ENCODE measurements at regions not wholly inside any gene's neighbourhood (a gene's known extent, or its start where the extent isn't known, plus 50 kb on each side); places are given as distances from the start of the nearest gene placed in this dataset.

DNA sequence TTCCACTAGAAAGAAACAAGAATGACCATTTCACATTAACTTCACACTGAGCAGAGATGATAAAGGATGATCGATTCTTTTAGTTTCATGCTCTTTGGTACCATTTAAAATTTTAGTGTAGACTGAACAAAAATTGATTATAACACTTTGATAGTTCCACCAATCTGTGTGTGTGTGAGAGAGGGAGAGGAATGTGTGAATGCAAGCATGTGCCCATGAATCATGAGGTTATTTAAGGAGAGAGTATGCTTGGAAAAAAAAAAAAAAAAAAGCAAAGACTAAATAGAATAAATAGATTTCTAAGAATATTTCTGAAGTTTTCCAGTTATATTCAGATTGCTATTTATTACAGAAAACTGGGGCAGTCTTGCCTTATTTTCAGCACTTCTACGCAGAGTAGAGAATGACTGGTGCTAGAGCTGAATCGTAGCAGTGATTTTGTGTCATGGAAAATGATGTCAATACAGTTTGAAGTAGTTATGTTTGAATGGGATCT, 900.8 kb downstream of the SLC4A3 start:
- intact Hi-C loops (cut with DNase I) = no loop called here
- TF ChIP-seq CTCF (IDR thresholded peaks at IDR 0.05) (no peak), POLR2A (IDR thresholded peaks at IDR 0.05) (no peak)
- H3K27ac ChIP-seq = no peak overlapping the region
- no peak for DNase-seq
- no peaks in the 10 kb centered on the region for H3K27me3 ChIP-seq
- H3K9me3 ChIP-seq (replicated peaks in 1 of 3) = no peaks in the 10 kb centered on the region
- no peaks in the 10 kb centered on the region for H3K4me1 ChIP-seq (replicated peaks in 1 of 2)
- H3K4me3 ChIP-seq = no peak overlapping the region
- H3K36me3 ChIP-seq (replicated peaks in 1 of 2) = no peaks in the 10 kb centered on the region
- 83 to 88% (median 85%) methylated on average over 3 of the region's 3 CpGs for WGBS, 4 donors

DNA sequence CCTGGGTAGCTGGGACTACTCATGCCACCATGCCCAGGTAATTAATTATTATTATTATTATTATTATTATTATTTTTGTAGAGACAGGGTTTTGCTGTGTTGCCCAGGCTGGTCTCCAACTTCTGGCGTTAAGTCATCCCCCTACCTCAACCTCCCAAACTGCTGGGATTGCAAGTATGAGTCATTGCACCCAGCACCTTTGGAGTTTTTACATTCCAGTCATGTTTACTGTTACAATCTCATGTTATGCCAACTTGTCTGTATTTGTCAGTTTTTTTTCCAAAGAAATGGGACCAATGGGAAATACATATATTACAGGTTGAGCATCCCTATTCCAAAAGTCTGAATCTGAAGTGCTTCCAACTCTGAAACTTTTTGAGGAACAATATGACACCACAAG, 903.8 kb downstream of the SLC4A3 start:
- Histone ChIP-seq H3K36me3 (replicated peaks in 1 of 2) (no peaks in the 10 kb centered on the region), H3K27me3 (no peaks in the 10 kb centered on the region), H3K4me1 (replicated peaks in 1 of 2) (no peaks in the 10 kb centered on the region), H3K9me3 (replicated peaks in 1 of 3) (no peaks in the 10 kb centered on the region), H3K4me3 (no peak overlapping the region), H3K27ac (no peak overlapping the region)
- TF ChIP-seq POLR2A (IDR thresholded peaks at IDR 0.05) = no peak
- TF ChIP-seq CTCF (IDR thresholded peaks at IDR 0.05) = no peak
- no peak for DNase-seq
- intact Hi-C loops (cut with DNase I) = no loop called here
- 71 to 100% (median 91%) methylated on average over 1 of the region's 1 CpG for WGBS, 4 donors

DNA sequence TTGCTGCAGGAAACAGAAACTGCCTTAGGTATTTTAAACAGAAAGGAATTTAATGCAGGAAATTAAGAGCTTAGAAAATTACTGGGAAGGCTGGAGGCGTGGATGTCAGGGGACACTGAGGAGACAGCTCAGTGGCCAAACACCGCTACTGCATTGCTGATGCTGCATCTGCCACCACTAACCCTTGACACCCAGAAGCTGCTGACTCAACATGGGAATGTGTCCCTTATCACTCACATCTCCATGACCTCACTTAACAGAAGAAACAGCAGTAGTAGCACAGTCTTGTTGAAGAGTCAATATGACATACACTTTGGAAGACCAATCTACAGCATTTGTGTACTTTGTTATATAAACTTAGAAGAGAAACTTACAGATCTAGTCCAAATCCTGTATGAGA, 906.1 kb downstream of the SLC4A3 start:
- TF ChIP-seq POLR2A (IDR thresholded peaks at IDR 0.05) = no peak
- no peak for TF ChIP-seq CTCF (IDR thresholded peaks at IDR 0.05)
- Histone ChIP-seq H3K4me3 (no peak overlapping the region), H3K36me3 (replicated peaks in 1 of 2) (no peaks in the 10 kb centered on the region), H3K9me3 (replicated peaks in 1 of 3) (no peaks in the 10 kb centered on the region), H3K4me1 (replicated peaks in 1 of 2) (no peaks in the 10 kb centered on the region), H3K27ac (no peak overlapping the region), H3K27me3 (no peaks in the 10 kb centered on the region)
- intact Hi-C loops (cut with DNase I) = no loop called here
- 70 to 85% (median 81%) methylated on average over 2 of the region's 2 CpGs for whole genome bisulfite sequencing, 4 donors
- DNase-seq = no peak

GRCh38 chr2:220539481-220539880, 912.1 kb downstream of the SLC4A3 start:
- Histone ChIP-seq H3K4me3 (no peak overlapping the region), H3K36me3 (replicated peaks in 1 of 2) (no peaks in the 10 kb centered on the region), H3K9me3 (replicated peaks in 1 of 3) (no peaks in the 10 kb centered on the region), H3K27ac (no peak overlapping the region), H3K4me1 (replicated peaks in 1 of 2) (no peaks in the 10 kb centered on the region), H3K27me3 (no peaks in the 10 kb centered on the region)
- WGBS, 4 donors = 59 to 91% (median 66%) methylated on average over 4 to 5 of the region's 5 CpGs
- DNase-seq = no peak
- intact Hi-C loops (cut with DNase I) = no loop called here
- no peak for TF ChIP-seq CTCF (IDR thresholded peaks at IDR 0.05)
- TF ChIP-seq POLR2A (IDR thresholded peaks at IDR 0.05) = no peak
